ENCODE measurements at regions not wholly inside any gene's neighbourhood (a gene's known extent, or its start where the extent isn't known, plus 50 kb on each side); places are given as distances from the start of the nearest gene placed in this dataset.

- ChIA-PET POLR2A (no interaction called here), CTCF (interaction anchor here (1.8 kb wide), 1 partner anchor 26 kb away, joined by 4 read pairs; no protein-coding TSS in a partner anchor)
- Mint-ChIP-seq H3K9me3 (peaks cover 4% of the 10 kb centered on the region), H3K4me1 (ENCODE audit: low read depth) (no peaks in the 10 kb centered on the region), H3K4me3 (no peak overlapping the region), H3K36me3 (no peaks in the 10 kb centered on the region), H3K27ac (no peak overlapping the region), H3K27me3 (peaks cover 8% of the 10 kb centered on the region)
- DNase-seq = no peak
- intact Hi-C loops (cut with micrococcal nuclease) = no loop called here
These were observed 142.6 kb downstream of the ELOVL4 start for GRCh38 chr6:79804732-79805131.

GRCh38 chr6:79803917-79804316 lies 143.4 kb downstream of the ELOVL4 start:
- no peak overlapping the region for H3K4me3 Mint-ChIP-seq
- peaks cover 8% of the 10 kb centered on the region for H3K27me3 Mint-ChIP-seq
- no peak overlapping the region for H3K27ac Mint-ChIP-seq
- H3K4me1 Mint-ChIP-seq (ENCODE audit: low read depth) = no peaks in the 10 kb centered on the region
- peaks cover 4% of the 10 kb centered on the region for H3K9me3 Mint-ChIP-seq
- POLR2A ChIA-PET = no interaction called here
- intact Hi-C loops (cut with micrococcal nuclease) = no loop called here
- no peak for DNase-seq
- H3K36me3 Mint-ChIP-seq = no peaks in the 10 kb centered on the region
- CTCF ChIA-PET = no interaction called here

GRCh38 chr6:79802657-79803300 lies 144.6 kb downstream of the ELOVL4 start:
- peaks cover 5% of the 10 kb centered on the region for H3K27me3 Mint-ChIP-seq
- peaks cover 4% of the 10 kb centered on the region for H3K9me3 Mint-ChIP-seq
- ChIA-PET POLR2A (no interaction called here), CTCF (interaction anchor here (0.9 kb wide), 1 partner anchor 11 kb away, joined by 3 read pairs; no protein-coding TSS in a partner anchor)
- no peak overlapping the region for H3K27ac Mint-ChIP-seq
- no peaks in the 10 kb centered on the region for H3K4me1 Mint-ChIP-seq (ENCODE audit: low read depth)
- DNase-seq = no peak
- no peak overlapping the region for H3K4me3 Mint-ChIP-seq
- intact Hi-C loops (cut with micrococcal nuclease) = no loop called here
- H3K36me3 Mint-ChIP-seq = no peaks in the 10 kb centered on the region

- ChIA-PET CTCF (interaction anchor here (1.3 to 1.4 kb wide), 2 partner anchors 12 to 68 kb away, joined by 4 to 5 read pairs; no protein-coding TSS in a partner anchor), POLR2A (no interaction called here)
- no peaks in the 10 kb centered on the region for H3K36me3 Mint-ChIP-seq
- no peak overlapping the region for H3K4me3 Mint-ChIP-seq
- intact Hi-C loops (cut with micrococcal nuclease) = no loop called here
- peaks cover 3% of the 10 kb centered on the region for H3K27me3 Mint-ChIP-seq
- DNase-seq = no peak
- no peak overlapping the region for H3K27ac Mint-ChIP-seq
- no peaks in the 10 kb centered on the region for H3K4me1 Mint-ChIP-seq (ENCODE audit: low read depth)
- H3K9me3 Mint-ChIP-seq = no peaks in the 10 kb centered on the region
These were observed 146.0 kb downstream of the ELOVL4 start for GRCh38 chr6:79801362-79801761.

GRCh38 chr6:79798841-79799240 lies 148.5 kb downstream of the ELOVL4 start:
- Mint-ChIP-seq H3K9me3 (no peaks in the 10 kb centered on the region), H3K27ac (no peak overlapping the region), H3K27me3 (no peaks in the 10 kb centered on the region), H3K36me3 (no peaks in the 10 kb centered on the region), H3K4me3 (no peak overlapping the region), H3K4me1 (ENCODE audit: low read depth) (no peaks in the 10 kb centered on the region)
- ChIA-PET CTCF (no interaction called here), POLR2A (no interaction called here)
- DNase-seq = no peak
- intact Hi-C loops (cut with micrococcal nuclease) = no loop called here

GRCh38 chr6:79797912-79798311 lies 149.4 kb downstream of the ELOVL4 start:
- H3K36me3 Mint-ChIP-seq = no peaks in the 10 kb centered on the region
- no peaks in the 10 kb centered on the region for H3K27me3 Mint-ChIP-seq

GRCh38 chr6:79797163-79797764 lies 150.1 kb downstream of the ELOVL4 start:
- Mint-ChIP-seq H3K36me3 (no peaks in the 10 kb centered on the region), H3K4me3 (no peak overlapping the region), H3K27ac (no peak overlapping the region), H3K9me3 (no peaks in the 10 kb centered on the region), H3K27me3 (no peaks in the 10 kb centered on the region), H3K4me1 (ENCODE audit: low read depth) (no peaks in the 10 kb centered on the region)
- DNase-seq = no peak
- ChIA-PET CTCF (interaction anchor here (3.1 kb wide), 1 partner anchor 17 kb away, joined by 9 read pairs; no protein-coding TSS in a partner anchor), POLR2A (no interaction called here)
- intact Hi-C loops (cut with micrococcal nuclease) = no loop called here

More at GRCh38 chr6:79797912-79798311, 149.4 kb downstream of the ELOVL4 start:
- CTCF ChIA-PET = no interaction called here
- Mint-ChIP-seq H3K4me3 (no peak overlapping the region), H3K27ac (no peak overlapping the region), H3K4me1 (ENCODE audit: low read depth) (no peaks in the 10 kb centered on the region), H3K9me3 (no peaks in the 10 kb centered on the region)
- no peak for DNase-seq
- POLR2A ChIA-PET = no interaction called here
- intact Hi-C loops (cut with micrococcal nuclease) = no loop called here

GRCh38 chr6:79796197-79796596 lies 151.2 kb downstream of the ELOVL4 start:
- POLR2A ChIA-PET = no interaction called here
- CTCF ChIA-PET = interaction anchor here (3.1 kb wide), 1 partner anchor 18 kb away, joined by 9 read pairs; no protein-coding TSS in a partner anchor
- Mint-ChIP-seq H3K27ac (no peak overlapping the region), H3K9me3 (no peaks in the 10 kb centered on the region), H3K36me3 (no peaks in the 10 kb centered on the region), H3K27me3 (no peaks in the 10 kb centered on the region), H3K4me3 (no peak overlapping the region), H3K4me1 (ENCODE audit: low read depth) (no peaks in the 10 kb centered on the region)
- intact Hi-C loops (cut with micrococcal nuclease) = no loop called here
- DNase-seq = no peak

- Mint-ChIP-seq H3K9me3 (no peaks in the 10 kb centered on the region), H3K36me3 (no peaks in the 10 kb centered on the region), H3K4me1 (ENCODE audit: low read depth) (no peaks in the 10 kb centered on the region), H3K27ac (no peak overlapping the region), H3K27me3 (peaks cover 2% of the 10 kb centered on the region), H3K4me3 (no peak overlapping the region)
- CTCF ChIA-PET = interaction anchor here (1.3 kb wide), 1 partner anchor 12 kb away, joined by 6 read pairs; no protein-coding TSS in a partner anchor
- intact Hi-C loops (cut with micrococcal nuclease) = no loop called here
- no peak for DNase-seq
- POLR2A ChIA-PET = no interaction called here
These were observed 157.5 kb downstream of the ELOVL4 start for GRCh38 chr6:79789896-79790295.

- Mint-ChIP-seq H3K4me3 (no peak overlapping the region), H3K4me1 (ENCODE audit: low read depth) (no peaks in the 10 kb centered on the region), H3K9me3 (no peaks in the 10 kb centered on the region), H3K27me3 (peaks cover 2% of the 10 kb centered on the region), H3K36me3 (no peaks in the 10 kb centered on the region), H3K27ac (no peak overlapping the region)
- POLR2A ChIA-PET = no interaction called here
- DNase-seq = no peak
- intact Hi-C loops (cut with micrococcal nuclease) = no loop called here
- CTCF ChIA-PET = no interaction called here
These were observed 157.6 kb downstream of the SH3BGRL2 start for GRCh38 chr6:79788756-79789155.

- intact Hi-C loops (cut with micrococcal nuclease) = no loop called here
- ChIA-PET POLR2A (no interaction called here), CTCF (interaction anchor here (2.0 kb wide), 1 partner anchor 9 kb away, joined by 5 read pairs; no protein-coding TSS in a partner anchor)
- Mint-ChIP-seq H3K9me3 (no peaks in the 10 kb centered on the region), H3K4me3 (no peak overlapping the region), H3K4me1 (ENCODE audit: low read depth) (no peaks in the 10 kb centered on the region), H3K27me3 (peaks cover 2% of the 10 kb centered on the region), H3K36me3 (no peaks in the 10 kb centered on the region), H3K27ac (no peak overlapping the region)
- DNase-seq = no peak
These were observed 156.5 kb downstream of the SH3BGRL2 start for GRCh38 chr6:79787626-79788025.

- intact Hi-C loops (cut with micrococcal nuclease) = no loop called here
- Mint-ChIP-seq H3K36me3 (no peaks in the 10 kb centered on the region), H3K9me3 (no peaks in the 10 kb centered on the region), H3K4me3 (no peak overlapping the region), H3K4me1 (ENCODE audit: low read depth) (no peaks in the 10 kb centered on the region), H3K27ac (no peak overlapping the region), H3K27me3 (peaks cover 2% of the 10 kb centered on the region)
- ChIA-PET CTCF (interaction anchor here (1.5 kb wide), 1 partner anchor 30 kb away, joined by 3 read pairs; no protein-coding TSS in a partner anchor), POLR2A (no interaction called here)
- DNase-seq = no peak
These were observed 153.2 kb downstream of the SH3BGRL2 start for GRCh38 chr6:79784395-79784753.

Measured in activated CD4-positive, alpha-beta memory T cell treated with anti-CD3 and anti-CD28 coated beads for 36 hours (primary cell).